ENCODE measurements at regions not wholly inside any gene's neighbourhood (a gene's known extent, or its start where the extent isn't known, plus 50 kb on each side); places are given as distances from the start of the nearest gene placed in this dataset.

GRCh38 chr14:27634056-27634970 is 1036.5 kb upstream of the NOVA1 start:
- TF ChIP-seq CTCF (IDR thresholded peaks at IDR 0.05) (no peak), POLR2A (IDR thresholded peaks at IDR 0.05) (no peak)
